Skin of body (tissue), 1 donor: ENCODE measurements at regions not wholly inside any gene's neighbourhood (a gene's known extent, or its start where the extent isn't known, plus 50 kb on each side); places are given as distances from the start of the nearest gene placed in this dataset.

Source experiments
- DNase-seq: peaks from one replicate; lab custom pipeline; 2025; lab: John Stamatoyannopoulos, UW

- DNase-seq: no peak
Measured at GRCh38 chr2:164182116-164182627, 439.1 kb downstream of the GRB14 start.

GRCh38 chr2:164178835-164179465 is 442.3 kb downstream of the GRB14 start:
- no peak for DNase-seq

GRCh38 chr2:164164602-164165001 is 428.8 kb upstream of the FIGN start:
- no peak for DNase-seq

GRCh38 chr2:164155558-164155957 is 419.8 kb upstream of the FIGN start:
- DNase-seq: no peak

- no peak for DNase-seq
Measured at GRCh38 chr2:164151522-164151921, 415.7 kb upstream of the FIGN start.

DNA sequence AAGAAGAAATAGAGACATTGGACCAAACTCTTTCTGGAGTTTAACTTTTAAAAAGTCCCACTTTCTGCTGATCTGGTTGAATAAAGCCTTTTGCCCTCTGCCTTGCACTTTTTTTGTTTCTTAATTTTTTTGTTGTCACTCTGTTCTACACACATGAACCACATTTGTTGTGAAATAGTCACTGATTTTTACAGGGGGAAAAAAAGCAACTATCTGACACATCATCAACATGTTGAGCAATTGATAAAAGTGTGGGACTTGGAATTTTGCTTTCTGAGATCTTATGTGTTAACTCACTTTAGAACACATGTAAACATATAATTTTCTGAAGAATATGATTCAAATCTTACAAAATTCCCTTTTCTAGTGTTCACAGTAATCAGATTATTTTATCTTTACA is 414.8 kb upstream of the FIGN start:
- DNase-seq: no peak

DNA sequence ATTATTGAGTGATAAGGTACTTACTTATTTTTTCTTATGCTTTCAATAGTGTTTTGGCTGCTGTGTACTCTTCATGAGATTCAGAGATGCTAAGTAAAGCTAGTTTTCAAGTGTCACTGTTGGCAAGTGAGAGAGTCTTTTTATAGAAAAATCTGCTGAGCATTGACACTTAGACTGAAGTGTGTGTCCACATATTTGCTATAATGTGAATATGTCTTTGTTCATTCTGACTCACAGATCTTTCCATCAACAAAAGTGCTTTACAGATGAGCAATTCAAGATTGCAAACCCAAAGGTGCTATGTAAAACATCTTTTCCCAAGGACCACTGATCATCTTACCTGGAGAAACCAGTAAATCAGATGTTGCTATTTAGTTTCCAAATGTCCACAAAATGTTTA is 410.6 kb upstream of the FIGN start:
- DNase-seq: no peak

DNA sequence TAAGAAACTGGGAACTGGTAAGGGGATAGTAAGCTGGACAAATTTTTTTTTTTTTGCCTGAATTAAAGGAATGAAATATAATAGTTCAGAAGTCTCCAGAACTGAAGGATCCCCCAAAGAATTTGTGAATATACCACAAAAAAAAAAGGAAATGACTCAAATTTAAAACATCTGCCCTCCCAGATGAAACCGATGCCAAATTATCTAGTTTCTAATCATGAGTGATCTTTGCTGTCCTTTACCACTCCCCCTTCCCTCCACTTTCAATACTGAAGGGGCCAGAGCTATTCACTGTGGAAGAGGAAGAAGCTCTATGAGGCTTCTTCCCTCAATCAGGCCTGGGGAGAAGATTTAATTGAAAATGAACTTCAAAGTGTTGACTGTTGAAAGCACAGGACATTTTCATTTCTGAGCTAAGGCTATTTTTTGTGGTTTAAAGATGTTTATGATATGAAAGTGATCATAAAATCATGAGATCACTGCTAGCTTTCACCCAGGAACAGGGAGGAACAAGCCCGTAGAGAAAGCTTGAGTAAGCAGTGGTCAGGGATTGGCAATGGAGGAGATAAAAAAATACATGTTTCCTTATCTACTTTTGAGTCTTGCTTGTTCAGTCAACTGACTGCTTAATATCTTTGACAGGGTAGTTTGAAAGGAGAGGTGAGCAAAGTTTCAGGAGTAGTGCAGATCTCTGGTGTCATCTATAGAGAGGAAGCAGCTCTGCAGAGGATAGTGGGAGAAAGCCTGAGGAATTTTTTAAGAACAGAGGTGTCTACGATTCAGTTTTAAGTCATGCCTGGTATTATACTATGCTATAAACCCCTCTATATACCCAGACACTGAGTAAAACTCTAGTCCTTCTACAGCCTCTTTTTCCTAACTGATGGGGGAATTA is 409.5 kb upstream of the FIGN start:
- DNase-seq: no peak

- DNase-seq: no peak
Measured at GRCh38 chr2:164143183-164143930, 407.5 kb upstream of the FIGN start.

- DNase-seq: no peak
Measured at GRCh38 chr2:164142755-164143154, 406.9 kb upstream of the FIGN start.

- no peak for DNase-seq
Measured at GRCh38 chr2:164141271-164141670, 405.5 kb upstream of the FIGN start.

DNA sequence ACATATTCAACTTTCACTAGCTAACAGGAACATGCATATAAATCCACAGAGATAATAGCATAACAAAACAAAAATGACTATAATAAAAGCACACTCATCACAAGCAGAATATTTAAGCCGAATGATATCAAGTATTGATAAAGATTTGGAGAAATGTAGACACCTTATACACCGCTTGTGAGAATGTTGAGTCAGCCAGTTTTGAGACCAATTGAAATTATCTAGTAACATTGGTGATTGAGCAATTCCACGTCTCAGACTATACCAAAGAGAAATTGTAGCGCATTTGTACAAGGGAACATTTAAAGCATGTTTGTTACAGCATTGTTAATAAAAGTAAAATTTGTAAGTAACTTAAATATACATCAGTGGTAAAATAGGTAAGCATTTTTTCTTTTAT is 402.9 kb upstream of the FIGN start:
- no peak for DNase-seq

DNA sequence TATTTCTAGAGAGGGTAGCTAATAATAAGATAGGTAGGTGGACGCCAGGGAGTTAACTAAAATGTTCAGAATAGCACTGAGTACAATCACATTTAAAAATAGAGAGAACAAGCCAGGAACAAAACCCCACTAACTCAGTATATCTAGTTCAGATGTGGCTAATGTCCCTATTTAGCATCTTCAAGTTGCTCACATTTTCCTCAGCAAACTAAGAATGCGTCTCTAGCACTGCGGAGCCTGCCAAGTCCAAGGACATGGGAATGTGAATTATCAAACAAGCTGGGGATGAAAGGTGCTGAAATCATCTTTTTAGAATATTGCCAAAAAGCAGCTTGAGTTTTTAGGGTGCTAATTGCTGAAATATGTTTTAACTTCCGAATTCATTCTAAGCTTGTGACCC is 398.5 kb upstream of the FIGN start:
- DNase-seq: no peak

- no peak for DNase-seq
Measured at GRCh38 chr2:164127971-164128527, 392.2 kb upstream of the FIGN start.

GRCh38 chr2:164126960-164127660 is 391.3 kb upstream of the FIGN start:
- DNase-seq: peak; percentile 1

GRCh38 chr2:164115806-164116205 is 380.0 kb upstream of the FIGN start:
- no peak for DNase-seq

GRCh38 chr2:164114937-164115336 is 379.1 kb upstream of the FIGN start:
- no peak for DNase-seq

DNA sequence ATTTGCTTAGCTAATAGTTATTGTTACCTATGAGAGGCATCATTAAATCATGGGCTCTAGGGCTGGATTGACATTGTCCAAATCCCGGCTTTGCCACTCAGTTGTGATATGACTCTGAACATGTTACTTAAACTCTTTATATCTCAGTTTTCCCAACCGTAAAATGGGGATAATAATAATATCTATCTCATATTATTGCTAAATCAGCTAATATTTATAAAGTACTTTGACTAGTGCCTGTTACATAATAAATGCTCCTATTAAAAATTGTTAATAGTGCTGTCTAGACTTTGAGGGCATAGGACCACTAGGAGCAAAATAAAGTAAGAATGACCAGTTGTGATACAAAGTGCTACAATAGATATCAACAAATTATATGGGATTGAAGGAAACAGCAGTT is 376.3 kb upstream of the FIGN start:
- no peak for DNase-seq

DNA sequence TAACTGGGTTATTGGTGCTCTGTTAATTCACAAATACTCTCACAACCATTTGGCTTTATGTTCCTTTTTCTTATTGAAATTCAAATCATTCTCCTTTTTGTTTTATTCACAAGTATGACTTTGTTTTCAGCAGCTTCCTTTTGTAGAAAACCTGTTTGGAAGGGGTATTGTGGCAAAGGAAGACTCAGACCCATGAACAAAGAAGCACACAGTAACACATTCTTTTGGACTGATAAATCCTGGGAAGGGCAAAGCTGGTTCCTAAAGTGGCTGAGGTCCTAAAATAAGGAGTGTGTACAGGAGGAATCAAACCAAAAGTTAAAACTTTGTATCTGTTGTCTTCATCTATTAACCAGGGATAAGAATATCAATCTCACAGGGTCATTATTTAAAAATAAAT is 374.7 kb upstream of the FIGN start:
- no peak for DNase-seq

DNA sequence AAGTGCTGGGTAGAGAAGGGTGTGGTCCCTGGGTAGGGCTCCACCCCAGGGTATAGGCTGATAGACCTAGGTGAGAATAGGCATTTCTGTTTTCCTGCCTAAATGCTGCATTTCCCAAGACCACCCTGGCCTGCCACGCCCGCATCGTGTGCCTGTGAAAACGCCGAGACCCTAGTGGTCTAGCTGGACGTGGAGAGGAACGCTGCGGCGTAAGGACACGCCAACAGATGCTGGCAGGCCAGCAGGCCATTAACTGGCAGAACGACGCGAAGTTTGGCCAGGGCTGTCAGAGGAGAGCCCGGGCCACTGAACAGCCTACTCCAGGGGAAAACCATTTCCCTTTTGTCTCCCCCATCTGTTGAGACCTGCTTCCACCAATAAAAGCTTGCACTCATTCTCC is 373.2 kb upstream of the FIGN start:
- no peak for DNase-seq

DNA sequence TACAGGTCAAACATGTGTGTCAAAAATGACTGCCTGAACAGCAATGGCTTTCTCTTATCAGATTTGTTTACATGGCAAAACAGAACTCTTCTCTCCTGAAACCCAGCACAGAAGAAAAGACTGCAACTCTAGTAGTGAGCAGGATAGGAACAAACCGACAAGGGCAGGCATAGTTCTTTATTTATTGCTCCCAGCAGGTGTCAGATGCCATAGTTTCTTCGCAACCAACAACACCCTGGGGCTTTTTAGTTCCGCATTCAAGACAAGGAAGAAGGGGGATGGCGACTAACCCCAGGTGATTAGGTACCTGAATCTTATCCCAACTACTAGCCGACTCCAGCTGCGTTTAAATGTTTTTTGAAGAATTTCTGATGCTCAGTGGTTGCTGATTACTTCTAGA is 367.5 kb upstream of the FIGN start:
- DNase-seq: no peak
